NCI-H2081 treated with DMSO at 0.1 percent for 48 hours (cell line): ENCODE measurements at regions not wholly inside any gene's neighbourhood (a gene's known extent, or its start where the extent isn't known, plus 50 kb on each side); places are given as distances from the start of the nearest gene placed in this dataset.

Experiments used
- DNase-seq: peaks from one replicate; lab custom pipeline; 2025; lab: John Stamatoyannopoulos, UW

GRCh38 chr14:56868660-56869059 lies 58.4 kb upstream of the OTX2 start:
- no peak for DNase-seq

- DNase-seq = no peak
These were observed 52.6 kb upstream of the OTX2 start for GRCh38 chr14:56862836-56863235.

DNA sequence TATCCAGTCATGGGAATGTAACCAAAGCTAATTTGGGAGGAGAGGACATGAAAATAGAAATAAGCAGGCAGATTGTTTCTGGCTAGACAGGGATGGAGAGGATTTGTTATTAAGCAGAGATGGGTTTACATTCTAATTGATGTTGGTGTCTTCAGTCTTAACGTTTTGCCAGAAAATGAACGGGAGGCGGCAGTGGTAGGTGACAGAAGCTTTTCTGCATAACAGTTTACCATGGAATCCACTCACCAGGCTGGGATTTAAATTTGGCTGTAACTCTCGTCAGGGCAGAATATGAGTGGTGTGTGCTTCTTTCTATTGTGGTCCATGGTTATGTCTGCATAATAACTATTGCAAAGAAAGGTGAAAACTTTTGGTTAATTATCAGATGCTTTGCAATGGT lies 50.2 kb upstream of the OTX2 start:
- no peak for DNase-seq
